Tibial artery (tissue), 4 donors: ENCODE measurements at regions not wholly inside any gene's neighbourhood (a gene's known extent, or its start where the extent isn't known, plus 50 kb on each side); places are given as distances from the start of the nearest gene placed in this dataset.
"Not testable (repeated sequence)": the region's sequence is repeated elsewhere in the genome, so short reads cannot be mapped to it uniquely, and the experiment has no call there.

Experiments
- DNase-seq, 2 donors: peaks; one replicate each; pipeline ENCODE4 v3.0.0-alpha.2; 2019
- H3K27ac ChIP-seq, 2 donors: fragments of 200-600 bp; sonication (generic) in 1 of 2; 1 replicate in 1 of 2; 2 replicates in 1 of 2; pipeline ENCODE4 v1.5.1; 2018 to 2019; ENCODE audit warnings: mild to moderate bottlenecking in 1 of 2
- H3K27me3 ChIP-seq, 2 donors: fragments of 200-600 bp; sonication (generic) in 1 of 2; one replicate each; pipeline versions ENCODE4 v1.5.1 to v1.6.0; 2016 to 2019
- H3K36me3 ChIP-seq, 3 donors: fragments of 200-600 bp; sonication (generic) in 2 of 3; one replicate each; pipeline ENCODE4 v1.5.1; 2016 to 2019; ENCODE audit warnings: mild to moderate bottlenecking in 2 of 3
- H3K4me1 ChIP-seq, 4 donors: fragments of 200-600 bp; sonication (generic) in 2 of 4; 1 replicate in 3 of 4; 2 replicates in 1 of 4; pipeline ENCODE4 v1.5.1; 2016 to 2019
- H3K4me3 ChIP-seq, 2 donors: fragments of 200-600 bp; sonication (generic) in 1 of 2; 1 replicate in 1 of 2; 2 replicates in 1 of 2; pipeline ENCODE4 v1.5.1; 2018 to 2019; ENCODE audit warnings: mild to moderate bottlenecking in 2 of 2
- H3K9me3 ChIP-seq, 3 donors: fragments of 200-600 bp; sonication (generic) in 1 of 3; one replicate each; pipeline ENCODE4 v1.5.1; 2016 to 2019
- intact Hi-C: fragments of 100-400 bp; cut with DNase I; formaldehyde crosslinking; loops from one replicate; pipeline ENCODE4 v1.15.0; 2023; ENCODE audit warnings: low total_unique reads
- TF ChIP-seq, protein P1 (sequence below), 2 experiments: fragments of 200-600 bp in 1 of 2; fragments of 450-650 bp in 1 of 2; IDR thresholded peaks; one replicate each; pipeline ENCODE4 v1.5.1; 2017 to 2019; ENCODE audit warnings: antibody characterized with exemption in 2 of 2, mild to moderate bottlenecking in 1 of 2, moderate library complexity in 1 of 2

DNA sequence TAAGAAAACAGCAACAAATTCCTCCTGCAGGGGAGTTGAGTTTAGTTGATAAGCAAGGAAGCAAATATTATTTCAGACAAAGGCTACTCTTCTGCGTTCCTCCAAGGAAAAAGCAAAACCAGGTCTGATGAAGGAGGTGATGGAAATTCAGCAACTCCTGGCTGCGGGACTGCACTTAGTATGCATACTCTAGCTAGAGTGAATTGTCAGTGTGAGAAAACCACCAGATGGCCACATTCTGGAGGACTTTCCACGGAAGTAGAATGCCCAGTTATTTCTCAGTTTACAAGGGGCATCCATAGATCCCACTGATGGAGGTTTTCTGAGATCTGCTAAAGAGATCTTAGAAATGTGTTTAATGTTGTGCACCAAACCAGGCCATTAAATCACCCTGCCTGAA lies 338.6 kb upstream of the PUDP start:
- TF ChIP-seq, protein P1, sequence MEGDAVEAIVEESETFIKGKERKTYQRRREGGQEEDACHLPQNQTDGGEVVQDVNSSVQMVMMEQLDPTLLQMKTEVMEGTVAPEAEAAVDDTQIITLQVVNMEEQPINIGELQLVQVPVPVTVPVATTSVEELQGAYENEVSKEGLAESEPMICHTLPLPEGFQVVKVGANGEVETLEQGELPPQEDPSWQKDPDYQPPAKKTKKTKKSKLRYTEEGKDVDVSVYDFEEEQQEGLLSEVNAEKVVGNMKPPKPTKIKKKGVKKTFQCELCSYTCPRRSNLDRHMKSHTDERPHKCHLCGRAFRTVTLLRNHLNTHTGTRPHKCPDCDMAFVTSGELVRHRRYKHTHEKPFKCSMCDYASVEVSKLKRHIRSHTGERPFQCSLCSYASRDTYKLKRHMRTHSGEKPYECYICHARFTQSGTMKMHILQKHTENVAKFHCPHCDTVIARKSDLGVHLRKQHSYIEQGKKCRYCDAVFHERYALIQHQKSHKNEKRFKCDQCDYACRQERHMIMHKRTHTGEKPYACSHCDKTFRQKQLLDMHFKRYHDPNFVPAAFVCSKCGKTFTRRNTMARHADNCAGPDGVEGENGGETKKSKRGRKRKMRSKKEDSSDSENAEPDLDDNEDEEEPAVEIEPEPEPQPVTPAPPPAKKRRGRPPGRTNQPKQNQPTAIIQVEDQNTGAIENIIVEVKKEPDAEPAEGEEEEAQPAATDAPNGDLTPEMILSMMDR (IDR thresholded peaks at IDR 0.05): no peak
- Histone ChIP-seq H3K36me3 (no peaks in the 10 kb centered on the region), H3K4me3 (no peak overlapping the region), H3K27ac (no peak overlapping the region), H3K9me3 (no peaks in the 10 kb centered on the region), H3K27me3 (no peaks in the 10 kb centered on the region), H3K4me1 (no peaks in the 10 kb centered on the region)
- no peak for DNase-seq
- intact Hi-C loops: no loop called here

DNA sequence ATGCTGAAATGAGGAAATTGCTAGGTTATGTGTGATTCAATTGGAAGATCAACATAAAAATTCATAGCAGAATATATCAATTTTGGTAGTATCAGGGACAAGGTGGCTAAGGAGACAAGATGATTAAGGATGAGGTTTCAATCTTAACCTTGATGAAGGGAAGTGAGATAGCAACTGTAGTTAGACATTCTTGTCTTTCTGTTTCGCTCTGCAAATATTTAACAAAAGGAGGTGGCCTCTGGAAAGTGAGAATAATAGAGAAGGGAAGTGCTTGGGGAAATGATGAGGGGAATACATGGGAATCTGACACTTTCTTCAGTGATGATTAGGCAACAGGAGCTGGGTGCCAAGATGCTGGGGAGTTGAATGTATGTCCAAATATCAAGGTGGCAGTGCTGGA lies 337.1 kb upstream of the PUDP start:
- TF ChIP-seq, protein P1 (IDR thresholded peaks at IDR 0.05): no peak
- H3K4me1 ChIP-seq: no peaks in the 10 kb centered on the region
- no peaks in the 10 kb centered on the region for H3K36me3 ChIP-seq
- H3K27me3 ChIP-seq: no peaks in the 10 kb centered on the region
- H3K9me3 ChIP-seq: no peaks in the 10 kb centered on the region
- DNase-seq: no peak
- intact Hi-C loops: no loop called here
- no peak overlapping the region for H3K27ac ChIP-seq
- H3K4me3 ChIP-seq: no peak overlapping the region

DNA sequence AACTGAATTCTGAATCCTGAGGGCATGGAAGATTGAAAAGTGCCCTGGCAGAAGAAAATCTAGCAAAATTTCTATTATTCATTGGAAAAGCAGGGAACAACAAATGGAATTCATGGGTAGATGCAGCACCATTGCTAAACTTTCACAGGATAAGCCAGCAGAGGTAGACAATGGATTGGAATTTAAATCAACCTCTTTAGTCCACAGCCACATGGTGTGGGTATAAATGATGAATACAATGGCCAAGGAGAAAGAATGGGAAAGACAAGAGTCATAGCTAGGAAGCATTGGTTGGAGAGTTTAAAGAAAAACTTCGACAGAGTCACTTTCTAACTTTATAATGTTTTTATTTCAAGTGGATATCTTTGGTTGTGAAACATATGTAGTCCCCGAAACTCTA lies 332.8 kb upstream of the PUDP start:
- Histone ChIP-seq H3K36me3 (no peaks in the 10 kb centered on the region), H3K27me3 (no peaks in the 10 kb centered on the region), H3K4me1 (no peaks in the 10 kb centered on the region), H3K27ac (no peak overlapping the region), H3K4me3 (no peak overlapping the region), H3K9me3 (no peaks in the 10 kb centered on the region)
- no peak for DNase-seq
- TF ChIP-seq, protein P1 (IDR thresholded peaks at IDR 0.05): no peak
- intact Hi-C loops: no loop called here

DNA sequence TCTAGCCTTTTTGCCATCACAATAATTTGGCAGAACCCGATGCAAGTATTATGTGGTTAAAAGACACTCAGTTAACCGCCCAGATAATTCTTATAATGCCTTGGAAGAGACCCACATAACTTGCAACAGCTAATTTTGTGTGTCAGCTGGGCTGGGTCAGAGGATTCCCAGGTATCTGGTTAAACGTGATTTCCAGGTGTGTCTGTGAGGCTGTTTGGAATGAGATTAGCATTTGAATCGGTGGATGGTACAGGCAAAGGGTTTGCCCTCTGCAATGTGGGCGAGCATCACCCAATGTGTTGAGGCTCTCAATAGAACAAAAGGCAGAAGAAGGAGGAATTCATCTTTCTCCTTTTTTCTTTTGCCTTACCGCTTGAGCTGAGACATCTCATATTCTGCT lies 314.2 kb upstream of the PUDP start:
- H3K4me3 ChIP-seq: no peak overlapping the region
- no peaks in the 10 kb centered on the region for H3K4me1 ChIP-seq
- H3K9me3 ChIP-seq: no peaks in the 10 kb centered on the region
- TF ChIP-seq, protein P1 (IDR thresholded peaks at IDR 0.05): no peak
- DNase-seq: no peak
- intact Hi-C loops: no loop called here
- H3K36me3 ChIP-seq: no peaks in the 10 kb centered on the region
- no peaks in the 10 kb centered on the region for H3K27me3 ChIP-seq
- no peak overlapping the region for H3K27ac ChIP-seq

DNA sequence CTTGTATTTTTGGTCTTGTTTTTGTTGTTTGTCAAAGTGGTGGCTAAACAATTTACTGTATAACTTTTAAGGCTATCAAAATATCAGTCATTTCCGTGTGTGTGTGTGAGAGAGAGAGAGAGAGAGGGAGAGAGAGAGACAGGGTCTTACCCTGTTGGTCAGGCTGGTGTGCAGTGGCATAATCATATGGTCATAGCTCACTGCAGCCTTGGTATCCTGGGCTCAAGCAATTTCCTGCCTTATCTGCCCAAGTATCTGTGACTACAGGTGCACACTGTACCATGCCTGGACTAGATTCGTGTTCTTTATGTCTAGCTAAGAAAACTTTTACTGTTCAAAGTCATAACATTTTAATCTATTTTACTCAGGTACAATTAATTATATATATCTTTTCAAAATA lies 313.1 kb upstream of the PUDP start:
- H3K4me3 ChIP-seq, H3K36me3 ChIP-seq, H3K27ac ChIP-seq, H3K9me3 ChIP-seq, H3K4me1 ChIP-seq, H3K27me3 ChIP-seq, intact Hi-C loops, DNase-seq: not testable (repeated sequence)

DNA sequence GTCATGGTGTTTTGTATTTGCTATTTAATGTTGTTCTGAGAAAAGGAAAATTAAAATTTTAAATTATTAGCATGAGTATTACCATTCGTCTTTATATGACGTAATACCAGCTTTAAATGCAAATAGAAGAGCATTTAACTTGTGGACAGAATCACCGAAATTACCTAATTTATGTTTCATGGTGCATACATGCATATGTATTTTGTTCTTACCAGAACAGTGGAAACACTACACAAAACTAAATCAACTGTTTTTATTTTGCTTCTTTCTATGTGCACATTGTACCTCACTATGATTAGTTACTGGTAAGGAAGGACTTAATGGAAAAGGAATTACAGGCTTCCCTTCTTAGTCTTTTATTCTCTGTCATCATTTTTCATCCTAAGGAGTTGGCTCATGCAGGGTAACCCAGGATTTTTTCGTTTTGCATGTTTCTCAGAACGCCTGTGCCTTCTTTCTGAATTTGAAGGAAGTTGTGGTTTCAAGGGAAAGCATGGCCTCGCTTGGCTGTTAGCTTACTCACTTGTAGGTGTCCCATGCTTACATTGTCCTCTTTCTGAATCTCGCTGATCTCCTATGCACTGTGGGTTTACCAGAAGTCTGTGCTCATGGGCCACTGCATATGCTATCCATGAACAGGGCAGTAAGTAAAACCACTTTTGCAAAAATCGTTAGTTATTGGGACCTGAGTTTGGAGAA lies 300.0 kb upstream of the PUDP start:
- Histone ChIP-seq H3K9me3 (no peaks in the 10 kb centered on the region), H3K36me3 (no peaks in the 10 kb centered on the region), H3K27me3 (no peaks in the 10 kb centered on the region), H3K27ac (no peak overlapping the region), H3K4me1 (no peaks in the 10 kb centered on the region), H3K4me3 (no peak overlapping the region)
- TF ChIP-seq, protein P1 (IDR thresholded peaks at IDR 0.05): no peak
- intact Hi-C loops: no loop called here
- DNase-seq: no peak
